ENCODE measurements at regions not wholly inside any gene's neighbourhood (a gene's known extent, or its start where the extent isn't known, plus 50 kb on each side); places are given as distances from the start of the nearest gene placed in this dataset.

DNA sequence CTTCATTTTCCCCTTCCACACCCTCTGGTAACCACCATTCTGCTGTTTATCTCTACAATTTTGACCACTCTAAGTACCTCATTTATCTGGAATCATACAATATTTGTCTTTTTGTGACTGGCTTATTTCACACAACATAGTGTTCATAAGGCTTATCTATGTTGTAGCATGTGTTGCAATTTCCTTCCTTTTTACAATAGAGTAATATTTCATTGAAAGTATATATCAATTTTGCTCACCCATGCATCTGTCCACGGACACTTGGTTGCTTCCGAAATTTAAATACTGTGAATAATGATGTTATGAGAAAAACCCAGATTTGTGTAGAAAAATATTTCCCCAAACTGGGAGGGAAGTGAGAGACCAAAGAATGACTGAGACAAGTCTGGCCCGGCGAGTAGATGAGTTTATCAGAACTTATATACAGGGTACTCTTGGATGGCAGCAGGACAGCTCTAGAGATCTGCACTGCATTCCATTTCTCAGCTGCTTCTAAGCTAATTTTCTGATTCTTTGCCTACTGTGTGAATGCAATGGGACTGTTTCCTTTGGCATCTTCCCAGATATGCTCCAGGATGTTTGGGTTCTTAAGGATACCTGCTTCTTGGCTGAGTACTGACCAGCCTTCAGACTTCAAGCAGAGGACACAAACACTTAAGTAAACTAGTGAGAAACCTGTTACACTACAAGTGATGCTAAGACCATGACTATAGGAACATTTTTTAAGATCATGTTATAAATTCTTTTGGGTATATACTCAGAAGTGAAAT, 834.0 kb upstream of the PCDH9 start:
- no peaks in the 10 kb centered on the region for H3F3A ChIP-seq (ENCODE audit: insufficient read depth)
- H3K9ac ChIP-seq (ENCODE audit: low read length): no peak overlapping the region
- H3K27ac ChIP-seq (ENCODE audit: low read depth, low read length): no peak overlapping the region
- no peaks in the 10 kb centered on the region for H3K9me3 ChIP-seq (ENCODE audit: insufficient read depth, low read length)
- no peaks in the 10 kb centered on the region for H3K79me2 ChIP-seq (ENCODE audit: insufficient read depth, low read length)
- H2AFZ ChIP-seq (ENCODE audit: low read depth, low read length, severe bottlenecking): no peak overlapping the region
- H3K4me2 ChIP-seq (ENCODE audit: low read depth, low read length, poor library complexity, severe bottlenecking): no peak overlapping the region
- no peaks in the 10 kb centered on the region for H3K9me2 ChIP-seq (replicated peaks; ENCODE audit: insufficient read depth, low read length)
- H4K20me1 ChIP-seq (ENCODE audit: low read depth, low read length): no peaks in the 10 kb centered on the region
- H3K27me3 ChIP-seq (ENCODE audit: low read length): no peaks in the 10 kb centered on the region
- H3K36me3 ChIP-seq (ENCODE audit: low read length): no peaks in the 10 kb centered on the region
- TF ChIP-seq, protein P1, sequence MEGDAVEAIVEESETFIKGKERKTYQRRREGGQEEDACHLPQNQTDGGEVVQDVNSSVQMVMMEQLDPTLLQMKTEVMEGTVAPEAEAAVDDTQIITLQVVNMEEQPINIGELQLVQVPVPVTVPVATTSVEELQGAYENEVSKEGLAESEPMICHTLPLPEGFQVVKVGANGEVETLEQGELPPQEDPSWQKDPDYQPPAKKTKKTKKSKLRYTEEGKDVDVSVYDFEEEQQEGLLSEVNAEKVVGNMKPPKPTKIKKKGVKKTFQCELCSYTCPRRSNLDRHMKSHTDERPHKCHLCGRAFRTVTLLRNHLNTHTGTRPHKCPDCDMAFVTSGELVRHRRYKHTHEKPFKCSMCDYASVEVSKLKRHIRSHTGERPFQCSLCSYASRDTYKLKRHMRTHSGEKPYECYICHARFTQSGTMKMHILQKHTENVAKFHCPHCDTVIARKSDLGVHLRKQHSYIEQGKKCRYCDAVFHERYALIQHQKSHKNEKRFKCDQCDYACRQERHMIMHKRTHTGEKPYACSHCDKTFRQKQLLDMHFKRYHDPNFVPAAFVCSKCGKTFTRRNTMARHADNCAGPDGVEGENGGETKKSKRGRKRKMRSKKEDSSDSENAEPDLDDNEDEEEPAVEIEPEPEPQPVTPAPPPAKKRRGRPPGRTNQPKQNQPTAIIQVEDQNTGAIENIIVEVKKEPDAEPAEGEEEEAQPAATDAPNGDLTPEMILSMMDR (IDR thresholded peaks at IDR 0.05; ENCODE audit: insufficient read depth, low read length, poor library complexity, severe bottlenecking): no peak
- no peak for TF ChIP-seq EZH2phosphoT487 (conservative IDR thresholded peaks at IDR 0.05; ENCODE audit: low read length)
- no peak overlapping the region for H3K4me3 ChIP-seq (ENCODE audit: insufficient read depth, low read length, poor library complexity, severe bottlenecking)

DNA sequence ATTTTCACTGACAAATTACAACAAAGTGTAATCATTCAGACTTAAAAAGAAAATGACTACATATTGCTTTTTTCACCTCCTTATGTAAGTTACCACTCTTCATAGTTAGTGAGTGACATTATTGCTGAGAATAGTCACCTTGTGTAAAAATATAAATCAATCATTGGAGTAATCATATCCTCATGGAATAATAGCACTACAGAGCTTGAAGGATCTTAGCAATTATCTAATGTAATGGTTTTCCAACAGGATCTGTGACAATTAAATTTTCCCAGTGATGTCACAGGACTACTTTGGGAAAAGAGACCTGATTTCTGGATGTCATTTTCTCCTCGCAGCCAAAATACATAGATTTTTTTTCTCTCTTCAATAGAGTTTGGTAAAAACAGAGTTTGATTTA, 833.0 kb upstream of the PCDH9 start:
- no peak overlapping the region for H2AFZ ChIP-seq (ENCODE audit: low read depth, low read length, severe bottlenecking)
- TF ChIP-seq, protein P1 (IDR thresholded peaks at IDR 0.05; ENCODE audit: insufficient read depth, low read length, poor library complexity, severe bottlenecking): no peak
- no peak for TF ChIP-seq EZH2phosphoT487 (conservative IDR thresholded peaks at IDR 0.05; ENCODE audit: low read length)
- no peak overlapping the region for H3K4me3 ChIP-seq (ENCODE audit: insufficient read depth, low read length, poor library complexity, severe bottlenecking)
- no peak overlapping the region for H3K27ac ChIP-seq (ENCODE audit: low read depth, low read length)
- no peaks in the 10 kb centered on the region for H3F3A ChIP-seq (ENCODE audit: insufficient read depth)
- H3K4me2 ChIP-seq (ENCODE audit: low read depth, low read length, poor library complexity, severe bottlenecking): no peak overlapping the region
- H4K20me1 ChIP-seq (ENCODE audit: low read depth, low read length): no peaks in the 10 kb centered on the region
- H3K36me3 ChIP-seq (ENCODE audit: low read length): no peaks in the 10 kb centered on the region
- no peaks in the 10 kb centered on the region for H3K9me3 ChIP-seq (ENCODE audit: insufficient read depth, low read length)
- H3K27me3 ChIP-seq (ENCODE audit: low read length): no peaks in the 10 kb centered on the region
- H3K9me2 ChIP-seq (replicated peaks; ENCODE audit: insufficient read depth, low read length): no peaks in the 10 kb centered on the region
- H3K79me2 ChIP-seq (ENCODE audit: insufficient read depth, low read length): no peaks in the 10 kb centered on the region
- H3K9ac ChIP-seq (ENCODE audit: low read length): no peak overlapping the region

DNA sequence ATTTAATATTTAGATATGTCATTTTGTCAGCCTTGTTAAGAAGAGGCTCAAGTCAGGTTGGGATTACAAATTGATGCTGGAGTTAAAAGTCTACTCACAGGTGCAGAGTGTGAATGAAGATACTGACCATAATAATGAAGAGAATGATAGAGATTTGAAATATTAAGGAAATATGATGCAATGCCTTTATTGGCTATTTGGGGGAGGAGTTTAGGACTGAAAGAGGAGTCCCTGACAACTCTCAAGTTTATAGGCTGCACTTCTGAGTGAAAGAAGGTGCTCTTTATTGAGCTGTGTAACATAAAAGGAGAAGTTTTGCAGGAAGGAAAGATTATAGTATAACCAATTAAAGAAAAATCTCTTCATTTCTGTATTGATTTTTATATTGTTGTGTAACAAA, 827.7 kb upstream of the PCDH9 start:
- Histone ChIP-seq H3K27me3 (ENCODE audit: low read length) (no peaks in the 10 kb centered on the region), H3K4me3 (ENCODE audit: insufficient read depth, low read length, poor library complexity, severe bottlenecking) (no peak overlapping the region), H4K20me1 (ENCODE audit: low read depth, low read length) (no peaks in the 10 kb centered on the region), H3K9me3 (ENCODE audit: insufficient read depth, low read length) (peaks cover 18% of the 10 kb centered on the region; the same call in 1 of the 2 replicates), H3K27ac (ENCODE audit: low read depth, low read length) (no peak overlapping the region), H3K79me2 (ENCODE audit: insufficient read depth, low read length) (no peaks in the 10 kb centered on the region), H3K9ac (ENCODE audit: low read length) (no peak overlapping the region), H2AFZ (ENCODE audit: low read depth, low read length, severe bottlenecking) (no peak overlapping the region), H3K9me2 (replicated peaks; ENCODE audit: insufficient read depth, low read length) (no peaks in the 10 kb centered on the region), H3K36me3 (ENCODE audit: low read length) (no peaks in the 10 kb centered on the region), H3F3A (ENCODE audit: insufficient read depth) (no peaks in the 10 kb centered on the region), H3K4me2 (ENCODE audit: low read depth, low read length, poor library complexity, severe bottlenecking) (no peak overlapping the region)
- no peak for TF ChIP-seq EZH2phosphoT487 (conservative IDR thresholded peaks at IDR 0.05; ENCODE audit: low read length)
- TF ChIP-seq, protein P1 (IDR thresholded peaks at IDR 0.05; ENCODE audit: insufficient read depth, low read length, poor library complexity, severe bottlenecking): no peak
